Smooth muscle cell (in vitro differentiated cells): ENCODE measurements at regions not wholly inside any gene's neighbourhood (a gene's known extent, or its start where the extent isn't known, plus 50 kb on each side); places are given as distances from the start of the nearest gene placed in this dataset.
"Not testable (repeated sequence)": the region's sequence is repeated elsewhere in the genome, so short reads cannot be mapped to it uniquely, and the experiment has no call there.

Experiments
- DNase-seq: peaks from one replicate; lab custom pipeline; 2025; ENCODE audit not compliant: unreplicated experiment; lab: John Stamatoyannopoulos, UW
- H2AFZ ChIP-seq: fragments of 200-600 bp; sonication (generic); 2 replicates; pipeline ENCODE4 v1.6.0; 2016; ENCODE audit warnings: antibody characterized with exemption, low read depth, mild to moderate bottlenecking
- H3F3A ChIP-seq: fragments of 200-600 bp; sonication (generic); 2 replicates; pipeline ENCODE4 v1.6.0; 2017; ENCODE audit warnings: antibody characterized with exemption, low read depth
- H3K27ac ChIP-seq: fragments of 200-600 bp; sonication (generic); 2 replicates; pipeline ENCODE4 v1.5.1; 2016; ENCODE audit warnings: low read depth, mild to moderate bottlenecking
- H3K27me3 ChIP-seq: fragments of 200-600 bp; sonication (generic); 2 replicates; pipeline ENCODE4 v1.6.1; 2016; ENCODE audit warnings: low read depth, mild to moderate bottlenecking
- H3K36me3 ChIP-seq: fragments of 200-600 bp; sonication (generic); 2 replicates; pipeline ENCODE4 v1.5.1; 2016; ENCODE audit warnings: low read depth
- H3K4me1 ChIP-seq: fragments of 200-600 bp; sonication (generic); 2 replicates; pipeline ENCODE4 v1.5.1; 2016; ENCODE audit warnings: low read depth
- H3K4me2 ChIP-seq: fragments of 200-600 bp; sonication (generic); 2 replicates; pipeline ENCODE4 v1.6.0; 2016; ENCODE audit warnings: mild to moderate bottlenecking
- H3K4me3 ChIP-seq: fragments of 200-600 bp; sonication (generic); 2 replicates; pipeline ENCODE4 v1.5.1; 2016; ENCODE audit warnings: mild to moderate bottlenecking
- H3K79me2 ChIP-seq: fragments of 200-600 bp; sonication (generic); 2 replicates; pipeline ENCODE4 v1.6.0; 2016; ENCODE audit warnings: low read depth, mild to moderate bottlenecking
- H3K9ac ChIP-seq: fragments of 200-600 bp; sonication (generic); 2 replicates; pipeline ENCODE4 v1.6.0; 2016; ENCODE audit warnings: low read depth
- H3K9me3 ChIP-seq: fragments of 200-600 bp; sonication (generic); replicated peaks from 2 replicates; pipeline ENCODE4 v1.5.1; 2016; ENCODE audit warnings: low read depth
- H4K20me1 ChIP-seq: fragments of 200-600 bp; sonication (generic); 2 replicates; pipeline ENCODE4 v1.6.0; 2016; ENCODE audit warnings: low read depth
- CTCF ChIP-seq: fragments of 200-600 bp; sonication (generic); IDR thresholded peaks from 2 replicates; pipeline ENCODE4 v1.5.1; 2017; ENCODE audit warnings: borderline replicate concordance, mild to moderate bottlenecking, antibody characterized with exemption; ENCODE audit not compliant: insufficient read depth, poor library complexity, severe bottlenecking
- WGBS: methylation state at CpG from one replicate; pipeline ENCODE4 v1.1.7; 2016; ENCODE audit warnings: low lambda C conversion rate; 5-methylcytosine and 5-hydroxymethylcytosine counted together

- Histone ChIP-seq H3K79me2 (no peaks in the 10 kb centered on the region), H3K4me1 (no peaks in the 10 kb centered on the region), H4K20me1 (no peaks in the 10 kb centered on the region), H3K9me3 (no peaks in the 10 kb centered on the region), H3F3A (no peaks in the 10 kb centered on the region), H3K27ac (no peak overlapping the region), H3K36me3 (no peaks in the 10 kb centered on the region), H3K27me3 (no peaks in the 10 kb centered on the region), H3K4me2 (no peak overlapping the region), H2AFZ (no peak overlapping the region), H3K9ac (no peak overlapping the region), H3K4me3 (no peak overlapping the region)
- no peak for TF ChIP-seq CTCF
- DNase-seq: no peak
- WGBS: 37% methylated on average over 3 of the region's 3 CpGs
Measured at GRCh38 chr14:106807493-106807892, 1281.1 kb downstream of the TMEM121 start.

GRCh38 chr14:106808458-106808857 lies 1282.1 kb downstream of the TMEM121 start:
- Histone ChIP-seq H3K4me2 (no peak overlapping the region), H3K79me2 (no peaks in the 10 kb centered on the region), H3K4me3 (no peak overlapping the region), H3K36me3 (no peaks in the 10 kb centered on the region), H3K4me1 (no peaks in the 10 kb centered on the region), H3K27me3 (no peaks in the 10 kb centered on the region), H3K9ac (no peak overlapping the region), H3K9me3 (no peaks in the 10 kb centered on the region), H4K20me1 (no peaks in the 10 kb centered on the region), H3F3A (no peaks in the 10 kb centered on the region), H2AFZ (no peak overlapping the region), H3K27ac (no peak overlapping the region)
- DNase-seq: no peak
- no peak for TF ChIP-seq CTCF
- WGBS: 22% methylated on average over 3 of the region's 3 CpGs

GRCh38 chr14:106808907-106809306 lies 1282.5 kb downstream of the TMEM121 start:
- no peak for DNase-seq
- no peak overlapping the region for H3K9ac ChIP-seq
- no peaks in the 10 kb centered on the region for H3F3A ChIP-seq
- no peaks in the 10 kb centered on the region for H3K79me2 ChIP-seq
- no peaks in the 10 kb centered on the region for H3K36me3 ChIP-seq
- no peak overlapping the region for H3K27ac ChIP-seq
- H4K20me1 ChIP-seq: no peaks in the 10 kb centered on the region
- no peak overlapping the region for H3K4me3 ChIP-seq
- no peaks in the 10 kb centered on the region for H3K9me3 ChIP-seq
- H3K4me2 ChIP-seq: no peak overlapping the region
- H3K4me1 ChIP-seq: no peaks in the 10 kb centered on the region
- no peaks in the 10 kb centered on the region for H3K27me3 ChIP-seq
- H2AFZ ChIP-seq: no peak overlapping the region
- no peak for TF ChIP-seq CTCF
- 75% methylated on average over 2 of the region's 2 CpGs for WGBS

GRCh38 chr14:106809615-106810014 lies 1283.2 kb downstream of the TMEM121 start:
- H3K4me2 ChIP-seq: no peak overlapping the region
- no peaks in the 10 kb centered on the region for H3K79me2 ChIP-seq
- WGBS: 45% methylated on average over 2 of the region's 2 CpGs
- no peaks in the 10 kb centered on the region for H3K4me1 ChIP-seq
- no peak overlapping the region for H3K4me3 ChIP-seq
- no peaks in the 10 kb centered on the region for H3K36me3 ChIP-seq
- H2AFZ ChIP-seq: no peak overlapping the region
- no peaks in the 10 kb centered on the region for H3F3A ChIP-seq
- no peak overlapping the region for H3K9ac ChIP-seq
- TF ChIP-seq CTCF: no peak
- no peak overlapping the region for H3K27ac ChIP-seq
- H3K9me3 ChIP-seq: no peaks in the 10 kb centered on the region
- DNase-seq: no peak
- H3K27me3 ChIP-seq: no peaks in the 10 kb centered on the region
- H4K20me1 ChIP-seq: no peaks in the 10 kb centered on the region

- H3K36me3 ChIP-seq, H3K4me3 ChIP-seq, H3K4me2 ChIP-seq, H3K27ac ChIP-seq, DNase-seq, H3K9me3 ChIP-seq, H4K20me1 ChIP-seq, H3K4me1 ChIP-seq, H3F3A ChIP-seq, H3K27me3 ChIP-seq, H2AFZ ChIP-seq, H3K79me2 ChIP-seq, H3K9ac ChIP-seq: not testable (repeated sequence)
- 85% methylated on average over 13 of the region's 13 CpGs for WGBS
Measured at GRCh38 chr14:106810168-106810567, 1283.8 kb downstream of the TMEM121 start.
